Activated CD8-positive, alpha-beta T cell treated with anti-CD3 and anti-CD28 coated beads, Interleukin-2, amount 10 ng/mL, durations not matched to agents 7 days and 5 days (primary cell): ENCODE measurements at regions not wholly inside any gene's neighbourhood (a gene's known extent, or its start where the extent isn't known, plus 50 kb on each side); places are given as distances from the start of the nearest gene placed in this dataset.

ENCODE experiments used
- ATAC-seq: fragments of 150-1000 bp; cut with Tn5 transposase; one replicate; pipeline ENCODE4 v1.10.0; 2021; ENCODE audit warnings: moderate library complexity
- CTCF ChIA-PET: fragments of 350-600 bp; sonication (Branson Sonifier 250); formaldehyde crosslinking; loops from one replicate; lab custom pipeline; 2021; ENCODE audit warnings: antibody characterized with exemption; lab: Charles Lee
- POLR2A ChIA-PET: fragments of 350-600 bp; sonication (Branson Sonifier 250); formaldehyde crosslinking; loops from one replicate; lab custom pipeline; 2021; ENCODE audit warnings: antibody characterized with exemption; lab: Charles Lee
- DNase-seq: peaks from one replicate; pipeline ENCODE4 v3.0.0-alpha.2; 2020
- H3K27ac Mint-ChIP-seq: one replicate; pipeline ENCODE4 v1.8.0; 2021; ENCODE audit warnings: mild to moderate bottlenecking, mixed read lengths
- H3K27me3 Mint-ChIP-seq: one replicate; pipeline ENCODE4 v1.8.0; 2021; ENCODE audit warnings: low read depth, mixed read lengths
- H3K36me3 Mint-ChIP-seq: one replicate; pipeline ENCODE4 v1.8.0; 2021; ENCODE audit warnings: low read depth, mixed read lengths
- H3K4me1 Mint-ChIP-seq: one replicate; pipeline ENCODE4 v1.8.0; 2021; ENCODE audit warnings: low read depth, mixed read lengths
- H3K4me3 Mint-ChIP-seq: one replicate; pipeline ENCODE4 v1.8.0; 2021; ENCODE audit warnings: mild to moderate bottlenecking, mixed read lengths
- H3K9me3 Mint-ChIP-seq: one replicate; pipeline ENCODE4 v1.8.0; 2022; ENCODE audit warnings: mixed read lengths; ENCODE audit not compliant: insufficient read depth

DNA sequence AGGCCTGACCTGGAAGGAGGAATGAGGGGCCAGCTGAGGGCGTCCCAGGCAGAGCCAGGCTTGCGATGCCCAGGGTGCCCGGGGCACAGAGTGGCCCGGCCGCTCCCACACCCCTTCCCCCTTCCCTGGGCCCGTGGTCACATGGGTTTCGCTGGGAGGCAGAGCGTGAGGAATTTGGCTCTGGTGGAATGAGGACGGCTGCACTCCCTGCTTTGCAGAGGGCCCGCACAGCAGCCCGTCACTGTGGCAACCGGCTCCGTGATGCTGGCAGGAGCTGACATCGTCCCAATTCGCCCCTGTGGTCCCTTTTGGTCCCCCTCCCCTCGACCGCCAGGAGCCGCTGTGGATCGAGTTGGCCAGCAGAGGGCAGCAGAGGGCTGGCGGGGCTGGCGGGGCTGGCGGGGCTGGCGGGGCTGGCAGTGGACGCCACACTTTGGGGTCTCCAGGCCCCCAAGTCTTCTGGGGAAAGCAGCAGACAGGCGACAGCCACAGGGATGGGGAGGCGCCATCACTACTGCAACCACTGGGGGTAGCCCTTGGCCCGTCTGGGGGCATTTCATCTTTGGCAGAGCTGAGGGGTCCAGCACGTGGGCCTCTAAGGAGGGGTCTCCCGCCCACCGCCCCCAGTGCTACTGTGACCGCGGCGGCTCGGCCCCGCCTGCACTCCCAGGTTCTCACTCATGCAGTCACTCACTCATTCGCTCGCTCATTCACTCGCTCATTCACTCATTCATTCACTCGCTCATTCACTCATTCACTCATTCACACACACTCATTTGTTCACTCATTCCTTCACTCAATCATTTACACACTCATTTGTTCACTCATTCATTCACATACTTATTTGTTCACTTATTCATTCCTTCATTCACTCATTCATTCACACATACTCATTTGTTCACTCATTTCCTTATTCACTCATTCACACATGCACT lies 49.7 kb upstream of the BHLHE23 start:
- POLR2A ChIA-PET, result no interaction called here
- Mint-ChIP-seq H3K27ac (no peak overlapping the region), H3K9me3 (no peaks in the 10 kb centered on the region), H3K36me3 (no peaks in the 10 kb centered on the region), H3K4me3 (no peak overlapping the region), H3K27me3 (no peaks in the 10 kb centered on the region), H3K4me1 (no peaks in the 10 kb centered on the region)
- peak; percentile 51 for DNase-seq
- CTCF ChIA-PET, result interaction anchor here (0.7 to 1.1 kb wide), 2 partner anchors 10 to 124 kb away, joined by 3 read pairs; no protein-coding TSS in a partner anchor
- peak; percentile 69 for ATAC-seq
